PC-9 (cell line): ENCODE measurements at regions not wholly inside any gene's neighbourhood (a gene's known extent, or its start where the extent isn't known, plus 50 kb on each side); places are given as distances from the start of the nearest gene placed in this dataset.

Source experiments
- EZH2 ChIP-seq: fragments of 200-600 bp; sonication (generic); IDR thresholded peaks from 2 replicates; pipeline ENCODE4 v1.8.0; 2017; ENCODE audit warnings: antibody characterized with exemption, low read depth
- TF ChIP-seq, protein P1 (sequence below): fragments of 200-600 bp; sonication (generic); conservative IDR thresholded peaks from 2 replicates; pipeline ENCODE4 v1.6.1; 2017; ENCODE audit warnings: mixed run types, antibody characterized with exemption, mild to moderate bottlenecking, moderate library complexity

DNA sequence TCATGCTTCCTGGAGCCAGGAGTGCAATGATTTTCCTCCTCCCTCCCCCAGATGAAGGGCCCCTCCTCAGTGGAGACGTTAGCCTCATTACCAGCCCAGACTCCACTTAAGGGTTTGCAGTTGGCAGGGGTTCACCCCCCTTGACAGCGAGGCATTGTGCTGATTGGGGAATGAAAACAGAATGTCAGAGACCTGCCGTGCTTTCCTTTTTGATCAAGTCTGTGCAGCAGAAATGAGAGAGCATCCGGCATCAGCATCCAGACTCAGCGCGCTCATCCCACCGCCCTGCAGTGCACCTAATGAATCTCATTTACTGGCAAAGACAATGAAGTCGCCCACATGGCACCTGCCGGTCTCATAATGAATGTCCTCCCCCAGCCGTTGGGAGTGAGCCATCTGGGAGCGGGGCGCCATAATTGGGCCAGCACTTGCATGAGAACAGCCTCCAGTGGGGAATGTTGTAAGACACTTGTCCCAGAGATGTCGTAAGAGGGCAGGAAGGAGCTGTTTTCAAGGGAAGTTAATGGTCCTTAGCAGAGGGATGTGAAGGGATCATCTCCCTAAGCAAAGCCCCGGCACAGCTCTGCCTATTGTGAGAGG lies 98.3 kb upstream of the UQCRFS1 start:
- TF ChIP-seq, protein P1, sequence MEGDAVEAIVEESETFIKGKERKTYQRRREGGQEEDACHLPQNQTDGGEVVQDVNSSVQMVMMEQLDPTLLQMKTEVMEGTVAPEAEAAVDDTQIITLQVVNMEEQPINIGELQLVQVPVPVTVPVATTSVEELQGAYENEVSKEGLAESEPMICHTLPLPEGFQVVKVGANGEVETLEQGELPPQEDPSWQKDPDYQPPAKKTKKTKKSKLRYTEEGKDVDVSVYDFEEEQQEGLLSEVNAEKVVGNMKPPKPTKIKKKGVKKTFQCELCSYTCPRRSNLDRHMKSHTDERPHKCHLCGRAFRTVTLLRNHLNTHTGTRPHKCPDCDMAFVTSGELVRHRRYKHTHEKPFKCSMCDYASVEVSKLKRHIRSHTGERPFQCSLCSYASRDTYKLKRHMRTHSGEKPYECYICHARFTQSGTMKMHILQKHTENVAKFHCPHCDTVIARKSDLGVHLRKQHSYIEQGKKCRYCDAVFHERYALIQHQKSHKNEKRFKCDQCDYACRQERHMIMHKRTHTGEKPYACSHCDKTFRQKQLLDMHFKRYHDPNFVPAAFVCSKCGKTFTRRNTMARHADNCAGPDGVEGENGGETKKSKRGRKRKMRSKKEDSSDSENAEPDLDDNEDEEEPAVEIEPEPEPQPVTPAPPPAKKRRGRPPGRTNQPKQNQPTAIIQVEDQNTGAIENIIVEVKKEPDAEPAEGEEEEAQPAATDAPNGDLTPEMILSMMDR, result no peak
- no peak for TF ChIP-seq EZH2
